ENCODE measurements at regions not wholly inside any gene's neighbourhood (a gene's known extent, or its start where the extent isn't known, plus 50 kb on each side); places are given as distances from the start of the nearest gene placed in this dataset.
"Not testable (repeated sequence)": the region's sequence is repeated elsewhere in the genome, so short reads cannot be mapped to it uniquely, and the experiment has no call there.

- DNase-seq = no peak
Measured at GRCh38 chr22:49400941-49401598, 426.6 kb downstream of the BRD1 start.

DNA sequence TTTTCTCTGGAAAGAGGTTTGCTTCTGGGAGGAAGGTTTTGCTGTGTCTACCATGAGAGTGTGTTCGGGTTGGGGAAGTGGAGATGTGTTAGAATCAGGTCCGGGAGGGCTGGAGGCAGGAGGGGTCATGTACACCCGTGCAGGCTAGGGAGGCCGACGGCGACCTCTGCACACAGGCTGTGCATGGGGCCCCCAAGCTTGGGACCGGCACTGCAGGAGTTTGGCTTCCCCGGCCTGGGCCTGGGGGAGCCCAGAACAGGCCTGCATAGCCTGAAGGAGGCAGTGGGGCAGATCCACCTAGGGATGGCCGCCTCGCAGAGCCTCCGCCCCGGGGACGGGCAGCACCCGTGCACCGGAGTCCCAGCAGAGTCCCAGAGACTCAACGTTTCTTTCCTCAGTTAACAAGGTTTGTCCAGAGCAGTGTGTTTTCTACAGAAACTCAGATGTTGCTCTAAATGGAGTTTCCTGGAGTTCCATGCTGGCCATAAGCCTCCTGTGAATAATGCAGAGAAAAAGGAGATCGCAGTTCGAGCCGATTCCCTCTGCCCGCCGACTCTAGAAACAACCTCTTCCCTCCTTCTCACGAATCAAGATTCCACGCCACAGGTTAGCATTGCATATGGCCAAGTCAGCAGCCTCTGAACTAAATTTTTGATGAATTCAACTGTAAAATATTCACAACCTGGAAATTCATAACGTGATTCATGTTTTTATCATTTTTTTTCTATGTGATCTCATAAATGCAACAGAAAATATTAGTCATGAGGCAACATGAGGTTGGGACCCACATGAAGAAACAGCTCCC is 427.3 kb downstream of the BRD1 start:
- DNase-seq = no peak

DNA sequence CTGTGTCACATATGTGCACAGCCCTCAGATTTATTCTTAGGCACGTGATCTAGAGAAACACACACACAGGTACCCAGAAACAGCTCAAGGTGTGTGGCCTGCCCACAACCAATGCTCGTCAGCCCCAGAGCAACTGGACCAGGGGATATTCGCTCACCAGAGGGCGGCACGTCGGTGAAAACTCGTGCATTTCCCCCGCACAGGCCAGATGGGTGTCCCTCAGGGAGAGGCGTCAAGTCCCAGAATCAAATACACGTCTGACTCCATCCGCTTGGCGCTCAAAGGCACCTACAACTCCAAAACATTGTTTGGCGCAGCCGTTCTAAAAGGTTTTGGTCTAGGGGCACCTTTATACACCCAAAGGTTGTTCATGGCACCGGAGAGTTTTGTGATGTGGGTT is 429.0 kb downstream of the BRD1 start:
- DNase-seq = no peak

GRCh38 chr22:49398115-49398514 is 429.6 kb downstream of the BRD1 start:
- no peak for DNase-seq

DNA sequence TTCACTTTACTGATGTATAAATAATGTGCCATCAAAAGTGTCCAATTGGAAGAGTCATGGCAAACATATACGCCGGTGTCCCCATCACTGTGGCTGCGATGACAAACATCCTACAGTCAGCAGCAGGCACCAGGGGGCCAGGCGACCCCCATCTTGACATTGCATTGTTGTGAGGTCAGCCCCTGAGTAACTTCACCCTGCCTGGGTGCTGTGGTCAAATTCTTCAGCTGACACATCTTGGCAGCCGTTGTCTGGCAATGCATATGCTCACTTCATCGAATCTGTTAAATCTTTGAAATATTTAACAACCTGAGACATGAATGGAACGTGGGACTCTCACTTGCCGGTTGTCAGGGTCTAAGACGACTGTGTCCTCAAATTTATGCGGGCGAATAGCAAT is 430.9 kb downstream of the BRD1 start:
- DNase-seq = no peak

GRCh38 chr22:49395617-49396016 is 432.1 kb downstream of the BRD1 start:
- DNase-seq = no peak

DNA sequence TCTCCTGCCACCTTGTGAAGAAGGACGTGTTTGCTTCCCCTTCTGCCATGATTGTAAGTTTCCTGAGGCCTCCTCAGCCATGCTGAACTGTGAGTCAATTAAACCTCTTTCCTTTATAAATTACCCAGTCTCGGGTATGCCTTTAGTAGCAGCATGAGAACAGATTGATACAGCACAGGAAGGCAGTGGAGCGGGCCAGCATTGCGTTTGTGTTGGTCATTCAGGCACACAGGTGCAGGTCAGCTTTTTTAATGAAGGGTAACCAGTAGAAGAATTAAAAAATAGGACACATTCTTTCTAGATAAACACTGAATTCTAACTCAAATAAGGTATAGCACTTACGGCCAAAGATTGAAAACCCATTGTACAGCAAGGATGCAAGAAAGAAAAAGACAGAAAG is 432.6 kb downstream of the BRD1 start:
- DNase-seq = not testable (repeated sequence)

DNA sequence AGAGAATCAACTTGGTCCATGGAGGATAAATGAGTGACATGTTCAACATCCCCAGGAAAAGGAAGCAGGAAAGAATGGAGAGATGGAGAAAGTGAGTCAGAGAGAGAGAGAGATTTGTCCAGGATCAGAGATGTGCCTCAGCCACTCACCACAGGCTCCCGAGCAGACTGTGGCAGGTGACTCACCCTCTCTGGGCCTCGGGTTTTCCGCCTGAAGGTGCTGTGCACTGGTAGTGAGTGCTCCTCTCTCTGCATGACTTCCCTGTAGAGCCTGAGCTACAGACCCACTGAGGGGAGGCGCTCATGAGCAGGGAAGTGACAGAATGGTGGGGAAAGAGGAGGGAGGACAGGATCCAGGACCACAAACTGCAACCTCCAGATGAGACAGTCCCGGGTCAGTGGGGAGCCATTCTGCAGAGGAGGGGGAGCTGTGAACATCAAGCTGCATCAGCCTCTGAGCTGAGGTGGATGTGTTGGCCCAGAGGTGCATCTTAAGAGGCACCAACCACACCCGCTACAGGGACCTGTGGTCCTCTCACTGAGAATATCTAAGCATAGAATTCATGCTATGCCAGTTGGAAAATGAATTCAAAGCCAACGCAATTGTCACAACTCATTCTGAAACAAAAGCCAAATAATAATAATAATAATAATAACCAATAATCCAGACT is 433.4 kb downstream of the BRD1 start:
- DNase-seq = no peak

- no peak for DNase-seq
Measured at GRCh38 chr22:49393526-49393925, 434.1 kb downstream of the BRD1 start.

- DNase-seq = no peak
Measured at GRCh38 chr22:49392841-49393510, 434.7 kb downstream of the BRD1 start.

DNA sequence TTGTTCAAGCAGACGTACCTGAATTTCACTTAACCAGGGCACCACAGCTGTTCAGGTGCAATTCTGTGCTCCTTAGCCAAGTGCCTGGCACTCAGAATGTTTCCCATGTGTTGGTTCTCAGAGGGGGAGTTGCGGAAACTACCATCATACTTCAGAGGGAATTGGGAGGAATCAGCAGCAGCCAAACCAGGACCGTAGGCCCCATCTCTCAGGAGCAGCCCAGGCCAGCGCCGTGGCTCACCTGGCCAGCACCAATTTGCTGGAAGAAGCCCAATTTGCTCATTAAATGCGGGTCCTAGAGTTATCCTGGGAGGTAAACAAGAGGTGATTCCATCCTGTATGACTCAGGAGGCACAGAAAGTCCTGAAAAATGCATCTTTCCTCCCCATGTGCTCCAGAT is 435.4 kb downstream of the BRD1 start:
- DNase-seq = no peak

DNA sequence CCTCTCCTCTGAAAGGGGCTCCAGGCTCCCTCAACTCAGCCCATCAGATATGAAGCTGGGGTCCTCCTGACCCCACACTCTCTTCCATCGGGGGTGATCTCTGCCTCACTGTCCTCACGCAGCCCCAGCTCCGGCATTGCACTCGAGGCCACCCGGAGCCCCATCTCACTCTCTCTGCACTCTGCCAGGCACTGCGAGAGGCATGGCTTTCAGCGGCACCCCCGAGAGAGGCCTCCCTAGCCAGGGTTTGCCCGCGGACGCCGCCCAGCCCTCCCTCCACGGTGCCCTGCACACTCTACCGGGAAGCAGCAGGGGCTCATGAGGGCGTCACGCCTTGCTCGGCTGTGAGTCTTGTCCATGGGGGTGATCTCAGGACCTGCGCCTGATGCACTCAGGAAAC is 436.2 kb downstream of the BRD1 start:
- no peak for DNase-seq

- DNase-seq = no peak
Measured at GRCh38 chr22:49390954-49391353, 436.7 kb downstream of the BRD1 start.

- DNase-seq = not testable (repeated sequence)
Measured at GRCh38 chr22:49383909-49384308, 443.8 kb downstream of the BRD1 start.

GRCh38 chr22:49382451-49382735 is 445.3 kb downstream of the BRD1 start:
- DNase-seq = no peak

GRCh38 chr22:49381595-49382450 is 445.9 kb downstream of the BRD1 start:
- no peak for DNase-seq

- no peak for DNase-seq
Measured at GRCh38 chr22:49380828-49381114, 446.9 kb downstream of the BRD1 start.

DNA sequence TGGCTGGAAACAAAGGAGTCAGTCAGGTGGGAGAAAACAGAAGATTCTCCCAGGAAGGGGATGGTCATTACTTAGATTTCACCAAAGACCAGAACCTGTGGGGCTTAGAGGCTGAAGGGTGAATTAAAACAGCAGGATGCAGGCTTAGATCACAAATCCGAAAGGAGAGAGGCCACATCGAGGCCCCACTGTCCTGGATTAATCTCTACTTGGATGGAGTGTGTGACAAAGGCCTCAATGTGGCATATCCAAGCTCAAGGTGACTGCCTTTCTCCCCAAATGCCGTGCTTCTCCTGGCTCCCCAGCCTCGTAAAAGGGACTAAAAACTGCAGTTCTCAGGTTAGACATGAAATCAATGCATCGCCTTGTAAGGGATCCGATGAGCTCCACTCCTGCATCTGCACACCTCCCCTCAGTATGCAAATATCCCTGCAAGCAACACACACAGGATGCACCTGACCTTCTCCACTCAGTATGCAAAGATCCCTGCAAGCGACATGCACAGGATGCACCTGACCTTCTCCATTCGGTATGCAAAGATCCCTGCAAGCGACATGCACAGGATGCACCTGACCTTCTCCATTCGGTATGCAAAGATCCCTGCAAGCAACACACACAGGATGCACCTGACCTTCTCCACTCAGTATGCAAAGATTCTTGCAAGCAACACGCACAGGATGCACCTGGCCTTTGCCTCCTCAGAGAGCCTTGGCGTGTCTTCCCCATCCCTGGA is 447.4 kb downstream of the BRD1 start:
- no peak for DNase-seq

DNA sequence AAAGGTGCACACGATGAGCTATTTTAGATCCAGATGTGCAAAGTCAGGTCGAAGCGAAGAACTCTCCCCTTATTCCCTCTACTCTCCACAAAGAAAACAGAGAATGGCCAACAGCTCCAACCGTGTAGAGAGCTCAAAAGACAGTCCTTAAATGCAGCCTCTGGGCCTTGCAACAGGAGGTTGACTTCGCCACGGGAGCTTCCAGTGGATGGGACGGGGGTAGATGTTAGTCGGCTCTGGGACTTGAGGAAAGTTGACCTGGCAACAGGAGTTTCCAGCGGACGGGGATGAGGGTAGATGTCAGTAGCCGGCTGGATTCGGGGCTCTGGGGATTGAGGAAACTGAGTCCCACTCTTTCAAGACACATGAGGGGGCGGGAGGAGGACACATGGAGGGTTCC is 450.4 kb downstream of the BRD1 start:
- no peak for DNase-seq

DNA sequence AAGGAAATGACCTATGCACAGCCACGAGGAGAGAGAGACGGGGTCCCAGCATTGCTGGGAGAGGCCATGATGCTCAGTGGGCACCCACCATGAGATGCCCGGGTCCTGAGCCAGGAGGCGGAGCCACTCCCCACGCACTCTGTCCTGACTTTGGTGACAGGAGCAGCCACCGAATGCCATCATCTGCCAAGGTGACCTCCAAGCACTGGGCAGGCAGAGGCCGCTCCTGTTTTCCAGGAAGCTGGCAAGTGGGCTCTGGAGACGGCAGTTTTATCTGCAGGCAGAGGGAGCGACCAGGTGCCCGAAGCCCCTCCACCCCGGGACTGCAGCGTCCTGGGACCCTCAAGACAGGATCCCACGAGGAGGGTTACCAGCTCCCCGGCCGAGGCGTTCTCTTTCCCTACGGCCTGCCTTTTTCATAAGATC is 453.9 kb downstream of the BRD1 start:
- no peak for DNase-seq

DNA sequence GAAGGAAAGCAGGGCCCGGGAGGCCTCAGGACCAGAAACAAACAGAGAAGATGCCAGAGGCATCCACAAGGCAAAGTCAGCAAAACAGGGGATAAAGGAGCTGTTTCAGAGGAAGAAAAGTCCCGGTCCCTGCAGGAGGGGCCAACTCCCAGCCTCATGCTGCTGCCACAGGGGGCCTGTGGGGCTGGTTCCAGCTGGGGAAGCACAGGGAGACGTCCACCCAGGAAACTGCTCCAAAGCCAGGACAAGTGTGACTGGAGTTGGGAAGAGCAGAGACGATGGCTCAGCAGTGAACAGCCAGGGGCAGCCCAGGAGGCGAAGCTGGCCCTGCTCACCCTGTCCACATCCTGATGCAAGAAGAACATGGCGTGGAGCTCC is 454.4 kb downstream of the BRD1 start:
- DNase-seq = no peak

All from hypothalamus (tissue), 51 donors.